ENCODE measurements at regions not wholly inside any gene's neighbourhood (a gene's known extent, or its start where the extent isn't known, plus 50 kb on each side); places are given as distances from the start of the nearest gene placed in this dataset.

- no peaks in the 10 kb centered on the region for H3K79me2 ChIP-seq (ENCODE audit: insufficient read depth, low read length)
- H4K20me1 ChIP-seq (ENCODE audit: insufficient read depth, low read length): no peaks in the 10 kb centered on the region
- H2AFZ ChIP-seq (ENCODE audit: low read length): no peak overlapping the region
- H3K27me3 ChIP-seq (ENCODE audit: insufficient read depth, low read length): no peaks in the 10 kb centered on the region
- no peak overlapping the region for H3K27ac ChIP-seq (ENCODE audit: low read depth, low read length)
- TF ChIP-seq CTCF (IDR thresholded peaks at IDR 0.05; ENCODE audit: extremely low read depth, low read depth, low read length): no peak
- no peaks in the 10 kb centered on the region for H3K9me3 ChIP-seq (ENCODE audit: low read depth, low read length)
- no peak overlapping the region for H3K4me2 ChIP-seq (ENCODE audit: insufficient read depth, low read length)
- no peak for DNase-seq (ENCODE audit: insufficient read length, low spot score, missing footprints)
- no peak overlapping the region for H3K4me3 ChIP-seq (ENCODE audit: insufficient read depth, low read length)
- H3K4me1 ChIP-seq (ENCODE audit: insufficient read depth, low read length): no peaks in the 10 kb centered on the region
- no peaks in the 10 kb centered on the region for H3K36me3 ChIP-seq (ENCODE audit: insufficient read depth, low read length)
Measured at GRCh38 chr4:180710628-180711337, 1532.4 kb upstream of the TENM3 start.

GRCh38 chr4:180717451-180718033 is 1525.7 kb upstream of the TENM3 start:
- H4K20me1 ChIP-seq (ENCODE audit: insufficient read depth, low read length): no peaks in the 10 kb centered on the region
- no peak overlapping the region for H3K4me2 ChIP-seq (ENCODE audit: insufficient read depth, low read length)
- H2AFZ ChIP-seq (ENCODE audit: low read length): no peak overlapping the region
- no peaks in the 10 kb centered on the region for H3K4me1 ChIP-seq (ENCODE audit: insufficient read depth, low read length)
- no peak overlapping the region for H3K4me3 ChIP-seq (ENCODE audit: insufficient read depth, low read length)
- no peaks in the 10 kb centered on the region for H3K27me3 ChIP-seq (ENCODE audit: insufficient read depth, low read length)
- H3K79me2 ChIP-seq (ENCODE audit: insufficient read depth, low read length): no peaks in the 10 kb centered on the region
- peak; percentile 10 for DNase-seq (ENCODE audit: insufficient read length, low spot score, missing footprints)
- no peak for TF ChIP-seq CTCF (IDR thresholded peaks at IDR 0.05; ENCODE audit: extremely low read depth, low read depth, low read length)
- no peak overlapping the region for H3K27ac ChIP-seq (ENCODE audit: low read depth, low read length)
- H3K36me3 ChIP-seq (ENCODE audit: insufficient read depth, low read length): no peaks in the 10 kb centered on the region
- H3K9me3 ChIP-seq (ENCODE audit: low read depth, low read length): no peaks in the 10 kb centered on the region

GRCh38 chr4:180721356-180721755 is 1521.8 kb upstream of the TENM3 start:
- Histone ChIP-seq H3K4me2 (ENCODE audit: insufficient read depth, low read length) (no peak overlapping the region), H3K4me3 (ENCODE audit: insufficient read depth, low read length) (no peak overlapping the region), H2AFZ (ENCODE audit: low read length) (no peak overlapping the region), H3K36me3 (ENCODE audit: insufficient read depth, low read length) (no peaks in the 10 kb centered on the region), H3K27ac (ENCODE audit: low read depth, low read length) (no peak overlapping the region), H3K27me3 (ENCODE audit: insufficient read depth, low read length) (no peaks in the 10 kb centered on the region), H3K4me1 (ENCODE audit: insufficient read depth, low read length) (no peaks in the 10 kb centered on the region), H4K20me1 (ENCODE audit: insufficient read depth, low read length) (no peaks in the 10 kb centered on the region), H3K9me3 (ENCODE audit: low read depth, low read length) (no peaks in the 10 kb centered on the region), H3K79me2 (ENCODE audit: insufficient read depth, low read length) (no peaks in the 10 kb centered on the region)
- no peak for TF ChIP-seq CTCF (IDR thresholded peaks at IDR 0.05; ENCODE audit: extremely low read depth, low read depth, low read length)
- no peak for DNase-seq (ENCODE audit: insufficient read length, low spot score, missing footprints)

GRCh38 chr4:180726611-180727010 is 1516.6 kb upstream of the TENM3 start:
- no peak overlapping the region for H3K4me3 ChIP-seq (ENCODE audit: insufficient read depth, low read length)
- H3K4me2 ChIP-seq (ENCODE audit: insufficient read depth, low read length): no peak overlapping the region
- no peaks in the 10 kb centered on the region for H3K4me1 ChIP-seq (ENCODE audit: insufficient read depth, low read length)
- H3K27ac ChIP-seq (ENCODE audit: low read depth, low read length): no peak overlapping the region
- no peaks in the 10 kb centered on the region for H3K27me3 ChIP-seq (ENCODE audit: insufficient read depth, low read length)
- no peak for DNase-seq (ENCODE audit: insufficient read length, low spot score, missing footprints)
- no peak for TF ChIP-seq CTCF (IDR thresholded peaks at IDR 0.05; ENCODE audit: extremely low read depth, low read depth, low read length)
- H3K9me3 ChIP-seq (ENCODE audit: low read depth, low read length): no peaks in the 10 kb centered on the region
- no peaks in the 10 kb centered on the region for H3K36me3 ChIP-seq (ENCODE audit: insufficient read depth, low read length)
- H4K20me1 ChIP-seq (ENCODE audit: insufficient read depth, low read length): no peaks in the 10 kb centered on the region
- no peak overlapping the region for H2AFZ ChIP-seq (ENCODE audit: low read length)
- H3K79me2 ChIP-seq (ENCODE audit: insufficient read depth, low read length): no peaks in the 10 kb centered on the region
